GM19395 (cell line): ENCODE measurements at regions not wholly inside any gene's neighbourhood (a gene's known extent, or its start where the extent isn't known, plus 50 kb on each side); places are given as distances from the start of the nearest gene placed in this dataset.
"Not testable (repeated sequence)": the region's sequence is repeated elsewhere in the genome, so short reads cannot be mapped to it uniquely, and the experiment has no call there.

ENCODE experiments used
- ATAC-seq: cut with Tn5 transposase; IDR thresholded peaks from one replicate; pipeline ENCODE4 v1.9.1; 2021; ENCODE audit warnings: mild to moderate bottlenecking, moderate library complexity; ENCODE audit not compliant: unreplicated experiment

DNA sequence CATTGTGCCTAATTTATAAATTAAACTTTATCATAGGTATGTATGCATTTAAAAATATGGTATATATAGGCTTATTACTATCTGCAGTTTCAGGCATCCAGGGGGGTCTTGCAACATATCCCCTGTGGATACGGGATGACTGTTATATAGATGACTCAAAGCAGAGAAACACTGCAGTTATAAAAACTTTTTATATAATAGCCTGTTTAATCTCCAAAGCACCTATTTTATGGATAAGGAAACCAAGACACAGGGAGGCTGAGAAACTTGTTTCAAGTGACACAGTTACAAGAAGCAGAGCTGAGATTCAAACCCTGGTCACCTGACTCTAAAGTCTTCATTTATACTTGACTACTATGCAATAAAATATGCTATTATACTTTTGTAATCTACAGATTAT lies 897.7 kb downstream of the KCNA4 start:
- ATAC-seq, result no peak

DNA sequence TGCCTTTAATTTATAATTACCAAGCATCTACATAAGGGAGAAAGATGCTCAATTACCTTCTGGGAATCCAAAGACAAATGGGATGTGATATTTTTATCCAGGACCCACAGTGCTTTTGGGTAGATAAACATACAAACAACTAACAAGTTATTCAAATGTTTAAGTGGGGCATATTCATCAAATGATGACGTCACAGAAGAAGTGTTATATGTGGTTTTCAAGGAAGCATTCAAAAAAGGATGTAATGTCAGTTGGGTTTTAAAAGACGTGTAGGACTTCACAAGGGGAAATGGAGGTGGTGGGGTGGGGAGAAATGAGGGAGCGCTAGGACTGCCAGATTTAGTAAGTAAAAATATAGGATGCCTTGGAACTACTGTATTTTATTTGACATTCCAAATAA lies 915.9 kb downstream of the KCNA4 start:
- ATAC-seq, result no peak

DNA sequence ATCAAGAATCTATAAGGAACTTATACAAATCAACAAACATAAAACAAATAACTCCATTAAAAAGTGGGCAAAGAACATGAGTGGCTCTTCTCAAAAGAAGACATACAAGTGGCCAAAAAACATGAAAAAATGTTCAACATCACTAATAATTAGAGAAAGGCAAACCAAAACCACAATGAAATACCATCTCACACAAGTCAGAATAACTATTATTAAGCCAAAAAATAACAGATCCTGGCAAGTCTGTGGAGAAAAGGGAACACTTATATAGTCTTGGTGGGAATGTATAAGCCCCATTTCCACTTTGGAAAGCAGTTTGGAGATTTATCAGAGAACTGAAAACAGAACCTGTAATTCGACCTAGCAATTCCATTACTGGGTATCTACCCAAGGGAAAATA lies 921.0 kb downstream of the KCNA4 start:
- ATAC-seq, result no peak

DNA sequence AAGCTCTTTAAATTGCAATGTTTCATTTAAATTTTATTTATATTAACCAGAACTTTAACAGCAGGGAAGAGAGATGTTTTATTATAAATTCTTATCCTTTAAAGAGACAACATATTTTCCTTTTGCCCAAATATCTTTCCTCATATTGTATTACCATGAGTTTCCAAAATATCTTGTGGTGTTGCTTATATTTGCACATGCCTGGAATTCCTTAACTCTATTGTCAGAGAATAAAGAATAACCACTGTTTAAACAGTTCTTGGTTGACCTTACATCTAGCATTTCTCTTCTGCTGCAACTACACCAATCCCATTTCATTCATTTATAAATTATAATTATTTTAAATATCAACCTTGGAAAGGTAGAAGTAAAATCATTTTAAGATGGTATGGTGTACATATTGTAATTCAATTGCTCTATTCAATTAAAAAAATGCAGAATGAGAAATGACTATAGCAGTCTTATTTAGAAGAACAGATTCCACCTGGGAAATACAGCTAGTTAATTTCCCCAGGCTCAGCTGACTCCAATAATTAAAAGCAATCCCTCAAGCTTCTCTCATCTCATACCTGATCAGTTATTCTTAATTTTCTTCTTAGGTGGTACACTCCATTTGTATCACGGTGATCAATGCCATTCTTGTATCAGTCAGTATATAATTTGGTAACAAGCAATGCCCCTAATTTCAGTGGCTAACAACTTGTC lies 923.3 kb downstream of the KCNA4 start:
- ATAC-seq, result no peak

DNA sequence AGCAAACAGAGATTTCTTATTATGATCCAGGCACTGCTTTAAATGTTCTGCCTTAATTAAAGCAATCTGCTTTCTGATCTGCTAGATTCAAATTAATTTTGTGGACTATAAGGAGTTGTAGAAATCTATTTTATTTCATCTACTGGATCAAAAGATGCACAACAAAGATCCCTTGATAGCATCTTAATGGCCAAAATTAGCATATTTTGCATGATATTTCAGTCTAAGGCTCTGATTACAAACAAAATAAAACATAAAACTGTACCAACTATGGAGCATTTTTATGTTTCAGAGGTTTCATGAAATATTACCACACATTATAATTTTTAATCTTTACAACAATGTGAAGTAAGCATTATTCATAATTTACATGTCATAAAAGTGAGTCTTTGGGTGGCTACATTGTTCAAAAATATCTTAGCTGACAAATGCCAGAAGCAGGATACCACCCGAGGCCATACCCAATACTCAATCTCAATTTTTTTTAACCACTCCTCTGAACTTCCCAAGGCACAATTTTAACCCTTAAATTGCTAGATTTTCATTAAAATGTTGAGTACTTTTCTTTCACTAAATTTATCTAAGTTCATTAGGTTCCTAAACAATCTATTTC lies 929.5 kb downstream of the KCNA4 start:
- no peak for ATAC-seq

DNA sequence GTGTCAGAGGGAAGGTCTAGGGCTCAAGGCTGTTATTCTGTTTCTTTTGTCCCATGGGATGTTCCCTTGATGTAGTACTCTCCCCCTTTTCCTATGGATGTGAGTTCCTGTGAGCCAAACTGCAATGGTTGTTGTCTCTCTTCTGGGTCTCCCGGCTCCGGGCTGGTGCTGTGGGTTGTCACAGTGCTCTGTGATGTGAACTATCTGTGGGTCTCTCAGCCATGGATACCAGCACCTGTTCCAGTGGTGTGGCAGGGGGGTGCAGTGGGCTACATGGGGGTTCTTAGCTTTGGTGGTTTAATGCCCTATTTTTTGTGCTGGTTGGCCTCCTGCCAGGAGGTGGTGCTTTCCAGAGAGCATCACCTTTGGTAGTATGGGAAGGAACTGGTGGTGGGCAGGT lies 941.1 kb downstream of the KCNA4 start:
- ATAC-seq, result no peak

DNA sequence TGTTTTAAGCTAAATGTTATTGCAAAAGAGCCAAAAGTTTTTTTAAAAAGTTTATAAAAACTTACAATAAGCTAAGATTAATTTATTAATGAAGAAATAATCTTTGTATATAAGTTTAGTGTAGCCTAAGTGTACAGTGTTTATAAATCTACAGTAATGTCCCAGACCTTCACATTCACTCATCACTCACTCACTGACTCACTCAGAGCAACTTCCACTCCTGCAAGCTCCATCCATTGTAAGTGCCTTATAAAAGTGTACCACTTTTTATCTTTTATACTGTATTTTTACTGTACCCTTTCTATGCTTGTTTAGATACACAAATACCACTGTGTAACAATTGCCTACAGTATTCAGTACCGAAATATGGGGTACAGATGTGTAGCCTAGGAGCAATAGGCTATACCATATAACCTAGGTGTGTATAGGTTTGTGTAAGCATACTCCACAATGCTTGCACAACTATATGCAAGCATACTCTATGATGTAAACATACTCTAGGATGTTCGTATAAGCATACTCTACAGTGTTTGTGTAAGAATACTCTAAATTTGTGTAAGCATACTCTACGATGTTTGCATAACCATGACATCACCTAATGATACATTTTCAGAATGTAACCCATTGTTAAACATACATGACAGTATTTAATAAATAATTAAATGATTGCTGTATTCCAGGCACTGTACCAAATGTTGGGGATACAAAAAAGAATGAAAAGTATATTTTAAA lies 953.0 kb downstream of the KCNA4 start:
- ATAC-seq, result no peak

DNA sequence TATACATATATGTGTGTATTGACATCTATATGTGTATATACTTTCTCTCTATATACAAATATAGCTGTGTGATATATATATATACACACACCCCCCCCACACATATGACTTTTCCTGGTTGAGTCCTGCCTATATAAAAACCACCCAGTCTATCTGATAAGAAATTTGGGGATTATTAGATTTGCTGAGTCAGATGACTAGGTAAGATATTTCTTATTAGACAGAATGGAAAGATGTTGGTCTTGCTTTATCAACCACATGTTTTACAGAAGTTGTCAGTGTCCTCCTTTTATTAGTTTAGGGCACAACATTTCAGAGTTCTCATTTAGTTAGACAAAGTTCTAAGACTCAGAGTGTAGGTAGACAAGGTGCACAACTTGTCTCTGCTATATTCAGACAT lies 953.3 kb downstream of the METTL15 start:
- no peak for ATAC-seq

DNA sequence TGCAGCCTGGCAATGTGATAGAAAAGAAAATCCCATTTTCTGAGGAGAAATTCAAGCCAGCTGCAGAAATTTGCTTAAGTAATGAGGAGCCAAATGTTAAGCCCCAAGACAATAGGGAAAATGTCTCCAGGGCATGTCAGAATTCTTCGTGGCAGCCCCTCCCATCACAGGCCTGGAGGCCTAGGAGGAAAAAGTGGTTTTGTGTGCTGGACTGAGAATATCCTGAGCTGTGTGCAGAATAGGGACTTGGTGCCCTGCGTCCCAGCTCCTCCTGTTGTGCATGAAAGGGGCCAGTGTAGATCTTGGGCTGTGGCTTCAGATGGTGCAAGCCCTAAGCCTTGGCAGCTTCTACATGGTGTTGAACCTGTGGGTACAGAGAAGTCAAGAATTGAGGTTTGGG lies 948.3 kb downstream of the METTL15 start:
- ATAC-seq, result not testable (repeated sequence)

DNA sequence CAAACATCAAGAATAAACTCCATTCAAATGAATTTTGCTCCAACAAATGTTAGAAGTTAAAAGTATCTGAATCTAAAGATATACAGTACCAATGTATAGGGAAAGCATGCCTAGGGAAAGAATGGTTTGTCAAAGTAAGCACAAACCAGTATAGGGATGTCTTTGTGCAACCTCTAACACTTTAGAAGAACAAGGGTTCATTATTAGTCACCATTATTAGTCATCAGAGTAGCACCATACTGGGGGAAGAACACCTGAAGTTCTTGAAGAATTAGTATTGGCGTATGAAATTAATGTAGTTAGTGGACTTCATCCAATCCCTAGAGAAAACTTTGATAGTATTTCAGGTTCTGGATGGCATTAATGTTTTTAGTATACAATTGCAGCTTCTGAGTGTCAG lies 943.7 kb downstream of the METTL15 start:
- no peak for ATAC-seq

DNA sequence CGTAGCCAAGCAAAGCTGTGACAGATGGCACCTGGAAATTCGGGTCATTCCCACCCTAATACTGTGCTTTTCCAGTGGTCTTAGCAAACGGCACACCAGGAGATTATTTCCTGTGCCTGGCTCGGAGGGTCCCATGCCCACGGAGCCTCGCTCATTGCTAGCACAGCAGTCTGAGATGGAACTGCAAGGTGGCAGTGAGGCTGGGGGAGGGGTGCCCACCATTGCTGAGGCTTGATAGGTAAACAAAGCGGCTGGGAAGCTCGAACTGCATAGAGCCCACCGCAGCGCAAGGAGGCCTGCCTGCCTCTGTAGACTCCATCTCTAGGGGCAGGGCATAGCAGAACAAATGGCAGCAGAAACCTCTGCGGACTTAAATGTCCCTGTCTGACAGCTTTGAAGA lies 942.8 kb downstream of the METTL15 start:
- not testable (repeated sequence) for ATAC-seq

DNA sequence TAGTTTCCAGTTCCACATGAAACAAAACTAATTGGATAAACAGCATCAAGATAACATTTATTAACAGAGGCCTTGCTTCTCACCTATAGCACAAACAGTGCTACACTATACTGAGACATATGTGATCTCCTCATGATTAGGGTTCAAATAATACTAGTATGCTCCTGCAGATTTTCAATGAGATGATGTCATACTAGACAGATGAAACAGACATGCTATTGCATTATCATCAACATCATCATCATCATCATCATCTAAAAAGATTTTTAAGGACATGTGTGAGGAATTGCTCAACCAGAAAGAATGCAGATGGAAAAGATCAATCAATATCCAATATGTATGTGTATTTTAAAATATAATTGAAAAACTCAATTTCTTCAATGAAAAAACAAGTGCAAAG lies 932.3 kb downstream of the METTL15 start:
- no peak for ATAC-seq

DNA sequence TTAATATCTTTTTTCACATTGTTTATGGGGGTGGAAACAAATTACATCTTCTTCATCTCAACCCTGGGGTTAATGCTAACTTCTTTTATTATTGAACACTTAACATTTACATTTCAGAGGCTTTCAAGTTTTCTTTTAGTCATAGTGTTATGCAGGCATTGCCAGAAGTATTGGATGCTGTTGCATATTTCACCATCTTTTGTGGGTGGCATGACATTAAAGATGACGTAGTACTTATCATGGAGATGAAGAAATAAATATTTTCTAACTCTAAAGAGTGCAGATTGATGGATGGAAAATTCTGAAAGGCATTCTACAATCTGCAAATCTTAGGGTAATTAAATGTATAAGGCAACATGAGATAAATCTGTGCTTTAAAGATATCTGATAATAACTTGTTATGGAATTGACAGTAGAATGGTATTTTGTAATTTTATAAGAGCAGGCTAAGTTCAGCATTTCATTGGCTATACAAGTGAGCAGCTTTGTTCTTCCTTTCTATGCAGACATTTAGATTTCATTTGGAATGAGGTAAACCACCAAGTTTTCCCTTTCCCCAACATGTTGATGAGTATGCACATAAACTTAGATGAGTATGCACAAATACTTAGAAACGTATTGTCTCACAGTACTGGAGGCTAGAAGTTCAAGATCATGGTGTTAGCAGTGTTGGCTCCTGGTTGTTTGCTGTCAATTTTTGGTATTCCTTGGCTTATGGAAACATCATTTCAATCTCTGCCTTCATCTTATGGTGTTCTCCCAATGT lies 924.4 kb downstream of the METTL15 start:
- ATAC-seq, result no peak

DNA sequence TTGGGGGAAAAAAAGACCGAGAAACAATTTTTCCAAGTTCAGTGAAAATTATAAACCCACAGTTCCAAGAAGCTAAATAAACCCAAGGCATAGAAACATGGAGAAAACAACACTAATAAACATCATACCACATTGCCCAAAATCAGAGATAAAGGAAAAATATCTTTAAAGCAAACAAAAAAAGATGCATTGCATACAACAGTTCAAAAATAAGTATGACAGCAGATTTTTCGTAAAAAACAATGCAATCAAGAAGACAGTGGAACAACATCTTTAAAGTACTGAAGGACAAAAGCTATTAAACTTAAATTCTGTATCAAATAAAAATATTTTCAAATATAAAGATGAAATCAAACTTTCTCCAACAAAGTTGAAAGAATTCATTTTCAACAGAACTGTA lies 921.3 kb downstream of the METTL15 start:
- ATAC-seq, result no peak

DNA sequence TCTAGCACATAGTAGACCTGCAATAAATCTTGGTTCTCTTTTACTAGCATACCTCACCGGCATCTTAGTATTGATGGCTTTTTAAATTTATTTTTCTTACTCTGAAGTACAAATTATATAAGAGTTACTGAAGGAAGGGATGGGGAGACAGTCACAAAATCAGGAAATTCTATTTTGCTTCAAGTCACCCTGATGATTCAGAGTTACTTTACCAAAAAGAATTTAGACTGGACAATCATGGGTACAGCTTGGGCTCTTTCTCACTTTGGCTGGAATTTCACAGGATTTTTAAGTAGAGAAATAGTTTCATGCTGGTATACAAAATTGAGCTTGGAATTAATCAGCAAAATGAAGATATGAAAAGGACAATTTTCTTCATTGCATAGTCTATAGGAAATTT lies 919.2 kb downstream of the METTL15 start:
- no peak for ATAC-seq

DNA sequence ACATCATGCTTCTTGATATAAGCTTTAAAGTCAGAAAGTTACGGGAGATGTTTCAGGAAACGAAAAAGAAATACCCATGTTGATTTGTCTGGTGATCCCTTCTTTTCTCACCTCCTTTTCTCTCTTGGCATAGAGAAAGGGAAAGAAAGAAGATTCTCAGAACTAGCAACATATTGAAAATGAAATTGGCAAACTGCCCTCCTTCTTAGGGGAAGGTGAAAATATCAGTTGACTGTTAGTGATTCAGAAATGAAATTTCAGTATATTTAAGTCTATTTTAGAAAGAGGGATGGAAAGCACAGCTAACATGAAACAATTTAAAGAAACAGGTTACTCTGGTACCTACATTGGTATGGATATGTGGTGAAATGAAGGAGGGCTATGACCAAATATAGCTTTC lies 918.1 kb downstream of the METTL15 start:
- ATAC-seq, result no peak

DNA sequence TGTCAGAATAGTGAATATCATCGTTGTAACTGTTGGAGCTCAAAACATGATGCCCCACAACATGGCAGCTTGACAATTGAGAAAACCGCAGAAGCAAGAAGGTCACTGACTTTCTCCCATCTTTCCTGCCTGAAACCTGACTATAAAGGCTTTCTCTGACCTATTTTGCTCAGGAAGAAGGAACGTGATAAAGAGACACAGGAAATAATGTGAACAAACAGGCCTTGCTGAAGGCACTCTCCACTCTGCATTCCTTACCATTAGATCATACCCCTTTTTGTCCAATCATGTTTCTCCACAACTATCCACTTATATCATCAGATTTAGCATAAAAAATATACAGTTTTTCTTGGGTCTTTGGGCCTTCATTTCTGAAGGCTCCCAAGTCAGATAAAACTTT lies 916.8 kb downstream of the METTL15 start:
- ATAC-seq, result no peak

DNA sequence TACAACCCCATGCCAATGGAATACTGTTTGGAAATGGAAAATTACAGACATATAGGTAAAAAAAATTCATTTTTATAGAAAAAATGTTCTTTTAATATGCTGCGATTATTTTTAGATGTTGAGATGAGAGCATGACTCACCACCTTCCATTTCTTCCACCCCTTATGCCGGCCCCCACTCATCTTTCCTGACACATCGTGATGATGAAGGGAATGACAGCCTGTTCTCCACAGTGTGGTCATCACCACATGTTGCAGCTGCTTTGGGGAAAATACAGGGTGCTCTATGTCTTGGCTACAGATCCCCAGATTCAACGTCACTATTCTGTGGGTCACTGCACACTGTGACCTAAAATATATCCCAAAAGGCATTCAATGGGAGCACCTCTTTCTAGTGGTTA lies 916.2 kb downstream of the METTL15 start:
- no peak for ATAC-seq

DNA sequence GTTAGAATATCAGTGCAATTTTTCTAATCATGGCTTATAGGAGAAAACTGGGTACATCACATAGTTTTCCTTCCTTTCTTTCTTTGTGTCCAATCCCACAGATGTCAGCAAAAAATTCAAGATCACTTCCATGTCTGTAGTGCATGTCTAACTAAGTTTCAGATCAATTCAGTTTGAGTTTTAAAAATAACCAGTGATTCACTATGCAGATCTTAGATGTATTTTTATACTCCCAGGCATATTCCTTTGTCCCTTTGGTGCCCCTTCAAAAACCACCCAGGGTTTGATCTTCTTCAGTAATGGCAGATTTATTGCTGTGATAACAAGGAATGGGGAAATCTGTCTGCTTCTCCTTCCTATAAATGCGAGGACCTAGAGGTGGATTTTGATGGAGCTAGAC lies 915.6 kb downstream of the METTL15 start:
- ATAC-seq, result no peak

DNA sequence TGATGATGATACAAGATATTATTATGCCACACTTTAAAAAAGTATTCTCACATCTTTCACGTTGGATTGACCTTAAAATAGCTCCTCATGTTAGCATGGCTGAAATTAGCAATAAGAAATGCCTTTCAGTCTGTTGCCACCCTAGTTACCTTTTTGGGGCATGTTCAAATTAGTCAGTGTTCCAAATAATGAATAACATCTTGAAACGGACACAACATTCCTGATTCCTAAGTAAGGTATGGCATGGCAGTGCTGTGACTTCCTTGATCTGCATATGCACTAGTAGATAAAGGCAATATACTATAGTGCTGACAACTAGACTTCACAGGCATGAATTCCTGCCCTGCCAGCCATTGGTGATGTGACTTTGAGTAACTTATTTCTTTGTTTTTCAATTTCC lies 914.5 kb downstream of the METTL15 start:
- ATAC-seq, result no peak

DNA sequence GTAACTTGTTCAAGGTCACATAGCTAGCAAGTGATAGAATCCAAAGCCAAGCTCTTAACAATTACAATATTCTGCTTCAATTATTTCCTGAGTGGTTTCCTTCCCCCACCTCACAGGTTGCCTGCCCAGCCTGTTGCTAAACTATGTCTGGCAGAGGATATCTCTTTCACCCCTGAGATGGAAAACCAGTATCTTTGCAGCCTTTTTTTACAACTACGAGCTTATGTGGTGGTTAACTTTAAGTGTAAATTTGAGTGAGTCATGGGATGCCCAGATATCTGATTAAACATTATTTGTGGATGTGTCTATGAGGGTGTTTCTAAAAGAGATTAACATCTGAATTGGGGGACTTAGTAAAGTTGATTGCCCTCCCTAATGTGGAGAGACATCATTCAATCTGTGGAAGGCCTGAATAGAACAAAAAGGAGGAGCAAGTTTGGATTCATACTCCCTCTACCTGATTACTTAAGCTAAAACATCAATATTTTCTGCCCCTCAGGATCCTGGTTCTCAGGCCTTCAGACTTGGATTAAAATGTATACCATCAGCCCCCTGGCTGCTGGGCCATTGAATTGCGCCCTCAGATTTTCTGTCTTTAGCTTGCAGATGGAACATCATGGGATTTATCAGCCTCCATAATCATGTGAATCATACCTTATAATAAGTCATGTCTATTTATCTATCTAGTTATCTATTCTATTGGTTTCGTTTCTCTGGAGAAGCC lies 911.9 kb downstream of the METTL15 start:
- no peak for ATAC-seq
